ENCODE measurements at regions not wholly inside any gene's neighbourhood (a gene's known extent, or its start where the extent isn't known, plus 50 kb on each side); places are given as distances from the start of the nearest gene placed in this dataset.

- no peak overlapping the region for H3K27ac ChIP-seq
- no peak for TF ChIP-seq ZFX (IDR thresholded peaks at IDR 0.05)
- TF ChIP-seq CTCF (conservative IDR thresholded peaks at IDR 0.05) = no peak
These were observed 102.2 kb upstream of the ITGA1 start for GRCh38 chr5:52685566-52685965.

GRCh38 chr5:52685971-52686370 lies 101.7 kb upstream of the ITGA1 start:
- TF ChIP-seq ZFX (IDR thresholded peaks at IDR 0.05) (no peak), CTCF (conservative IDR thresholded peaks at IDR 0.05) (no peak)
- H3K27ac ChIP-seq = no peak overlapping the region

- TF ChIP-seq CTCF (conservative IDR thresholded peaks at IDR 0.05) = no peak
- TF ChIP-seq ZFX (IDR thresholded peaks at IDR 0.05) = no peak
- H3K27ac ChIP-seq = no peak overlapping the region
These were observed 97.4 kb upstream of the ITGA1 start for GRCh38 chr5:52690236-52690768.

- no peak overlapping the region for H3K27ac ChIP-seq
- TF ChIP-seq ZFX (IDR thresholded peaks at IDR 0.05) = no peak
- no peak for TF ChIP-seq CTCF (conservative IDR thresholded peaks at IDR 0.05)
These were observed 95.7 kb upstream of the ITGA1 start for GRCh38 chr5:52692039-52692438.

GRCh38 chr5:52692606-52693005 lies 95.1 kb upstream of the ITGA1 start:
- H3K27ac ChIP-seq = no peak overlapping the region

GRCh38 chr5:52693280-52693679 lies 94.4 kb upstream of the ITGA1 start:
- TF ChIP-seq ZFX (IDR thresholded peaks at IDR 0.05) (no peak), CTCF (conservative IDR thresholded peaks at IDR 0.05) (peak; percentile 75)
- no peak overlapping the region for H3K27ac ChIP-seq

More at GRCh38 chr5:52692606-52693005, 95.1 kb upstream of the ITGA1 start:
- TF ChIP-seq ZFX (IDR thresholded peaks at IDR 0.05) = no peak
- no peak for TF ChIP-seq CTCF (conservative IDR thresholded peaks at IDR 0.05)

GRCh38 chr5:52693836-52694235 lies 93.9 kb upstream of the ITGA1 start:
- TF ChIP-seq CTCF (conservative IDR thresholded peaks at IDR 0.05) = no peak
- no peak for TF ChIP-seq ZFX (IDR thresholded peaks at IDR 0.05)
- no peak overlapping the region for H3K27ac ChIP-seq

Data from C4-2B (cell line).